HT1080 (cell line): ENCODE measurements at regions not wholly inside any gene's neighbourhood (a gene's known extent, or its start where the extent isn't known, plus 50 kb on each side); places are given as distances from the start of the nearest gene placed in this dataset.

Experiments used
- DNase-seq: peaks from one replicate; pipeline ENCODE4 v3.0.0-alpha.2; 2015; ENCODE audit warnings: low read depth

DNA sequence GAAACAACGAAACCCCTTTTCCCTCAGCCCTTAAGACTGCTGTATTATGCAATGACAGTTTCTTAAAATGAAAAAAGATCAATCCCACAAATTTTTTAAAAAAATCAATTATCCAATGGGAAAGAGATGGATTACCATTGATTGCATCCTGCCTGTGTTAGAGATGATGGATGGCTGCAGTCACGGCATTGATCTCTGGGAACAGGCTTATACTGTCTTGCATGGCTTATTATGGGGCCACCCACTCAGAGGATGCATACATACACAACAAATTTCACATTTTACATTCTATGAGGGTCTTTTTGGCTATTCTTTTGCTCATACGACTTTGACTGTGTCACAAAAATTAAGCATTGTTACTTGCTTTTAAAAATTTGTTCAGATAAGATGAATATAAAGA, 724.3 kb downstream of the HDGFL1 start:
- DNase-seq: no peak

- DNase-seq: no peak
These were observed 732.2 kb downstream of the HDGFL1 start for GRCh38 chr6:23301556-23301955.

DNA sequence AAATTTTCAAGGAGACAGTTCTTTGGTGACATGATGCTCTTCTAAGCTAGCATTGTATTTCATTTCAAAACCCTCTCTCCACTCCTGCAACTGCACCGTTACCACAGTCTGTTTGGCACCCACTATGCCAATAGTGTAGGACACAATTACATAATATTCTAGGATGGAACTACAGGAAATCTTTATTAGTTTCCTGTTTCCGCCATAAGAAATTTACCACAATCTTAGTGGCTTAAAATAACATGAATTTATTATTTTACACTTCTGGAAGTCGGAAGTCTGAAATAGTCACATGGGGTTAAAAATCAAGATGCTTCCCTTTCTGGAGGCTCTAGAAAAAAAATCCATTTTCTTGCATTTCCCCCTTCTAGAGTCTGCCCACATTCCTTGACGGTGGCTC, 733.1 kb downstream of the HDGFL1 start:
- no peak for DNase-seq

- DNase-seq: no peak
These were observed 736.1 kb downstream of the HDGFL1 start for GRCh38 chr6:23305325-23305943.

- no peak for DNase-seq
These were observed 737.0 kb downstream of the HDGFL1 start for GRCh38 chr6:23306251-23306950.

DNA sequence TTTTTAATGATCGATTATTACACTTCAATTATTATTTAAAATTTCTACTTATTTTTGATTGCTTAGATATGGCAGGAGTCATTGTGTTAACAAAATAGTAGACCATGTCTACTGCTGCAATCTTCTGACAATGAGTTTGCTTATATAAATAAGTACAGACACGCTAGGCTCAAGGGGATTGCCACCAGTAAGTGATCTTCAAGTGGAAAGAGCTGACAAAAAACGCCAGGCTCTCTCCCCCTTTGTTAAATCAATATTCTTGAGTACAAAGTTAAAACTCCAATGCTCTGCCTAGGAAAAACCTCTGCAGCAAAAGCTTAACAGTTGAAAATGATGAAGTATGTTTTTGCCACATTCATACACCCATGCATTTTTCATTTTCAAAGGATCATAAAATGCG, 738.1 kb downstream of the HDGFL1 start:
- DNase-seq: no peak

DNA sequence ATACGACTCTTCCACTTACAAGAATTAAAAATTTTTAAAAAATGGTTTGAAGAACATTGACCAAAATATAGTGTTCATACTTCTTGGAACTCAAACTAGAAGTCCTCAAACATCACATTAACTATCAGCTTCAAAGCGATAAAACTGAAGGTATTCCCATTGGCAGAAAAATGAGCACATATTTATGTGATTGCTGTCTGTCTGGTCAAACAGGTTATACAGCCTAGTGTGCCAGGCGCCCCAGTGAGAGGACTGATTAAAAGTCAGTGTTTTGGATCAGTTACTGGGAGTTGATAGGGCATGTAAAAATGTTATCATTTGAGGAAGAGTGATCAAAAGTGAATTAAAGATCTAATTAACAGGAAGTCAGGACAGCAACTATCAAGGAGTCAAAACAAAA, 738.8 kb downstream of the HDGFL1 start:
- no peak for DNase-seq

GRCh38 chr6:23311211-23311610, 741.8 kb downstream of the HDGFL1 start:
- DNase-seq: no peak

DNA sequence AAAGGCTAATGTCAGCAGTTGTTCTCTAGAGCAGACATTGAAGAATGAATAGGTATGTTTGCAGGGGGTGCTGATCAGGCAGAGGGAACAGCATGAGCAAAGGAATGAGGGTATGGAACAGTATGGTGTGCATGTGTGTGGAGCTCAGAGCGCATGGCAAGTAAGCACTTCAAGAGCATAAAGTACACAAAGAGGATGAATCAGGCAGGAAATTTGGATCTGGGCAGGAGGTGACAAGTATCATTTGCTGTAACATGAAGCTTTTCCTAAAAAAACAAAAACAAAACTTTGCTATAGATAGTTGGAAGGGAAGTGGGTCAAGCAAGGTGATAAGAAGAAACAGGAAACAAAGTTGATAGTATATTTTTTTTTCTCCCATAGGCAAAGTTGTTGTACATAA, 746.8 kb downstream of the HDGFL1 start:
- DNase-seq: peak; percentile 17

- no peak for DNase-seq
These were observed 747.6 kb downstream of the HDGFL1 start for GRCh38 chr6:23316931-23317330.

DNA sequence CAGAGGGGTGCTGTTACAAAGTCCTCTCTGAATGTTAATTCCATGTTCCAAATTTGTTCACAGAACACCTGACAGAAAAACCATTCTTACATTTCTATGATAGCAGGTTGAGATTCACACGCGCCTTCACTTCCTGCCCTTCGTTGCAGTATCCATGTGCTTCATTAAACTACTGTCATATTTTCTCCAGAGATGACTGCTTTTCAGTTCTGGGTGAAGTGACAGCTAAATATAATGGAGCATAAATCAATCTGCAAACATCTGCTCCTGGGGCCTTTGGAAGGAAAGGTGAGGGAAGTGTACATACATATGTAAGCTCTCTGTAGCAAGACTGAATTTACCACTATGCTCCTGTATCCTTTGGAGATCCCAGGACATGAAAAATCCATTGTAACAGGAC, 750.2 kb downstream of the HDGFL1 start:
- DNase-seq: no peak

- no peak for DNase-seq
These were observed 751.2 kb downstream of the HDGFL1 start for GRCh38 chr6:23320471-23321015.

DNA sequence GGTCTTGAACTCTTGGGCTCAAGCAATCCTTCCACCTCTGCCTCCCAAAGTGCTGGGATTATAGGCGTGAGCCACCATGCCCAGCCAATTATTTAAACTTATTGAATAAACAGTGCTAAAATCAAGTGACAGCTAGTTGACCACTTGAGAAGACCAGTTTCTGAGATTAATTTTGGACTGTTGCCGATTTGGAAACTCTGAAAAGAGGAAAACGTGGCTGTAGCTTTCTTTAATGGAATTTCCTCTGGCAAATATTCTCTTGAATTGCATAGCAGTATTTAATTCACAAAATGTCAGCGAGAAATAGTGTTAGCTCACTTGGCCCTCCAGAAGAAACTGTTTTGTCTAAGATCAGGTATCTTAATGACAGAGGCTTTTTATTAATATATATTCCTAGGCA, 754.5 kb downstream of the HDGFL1 start:
- DNase-seq: no peak

DNA sequence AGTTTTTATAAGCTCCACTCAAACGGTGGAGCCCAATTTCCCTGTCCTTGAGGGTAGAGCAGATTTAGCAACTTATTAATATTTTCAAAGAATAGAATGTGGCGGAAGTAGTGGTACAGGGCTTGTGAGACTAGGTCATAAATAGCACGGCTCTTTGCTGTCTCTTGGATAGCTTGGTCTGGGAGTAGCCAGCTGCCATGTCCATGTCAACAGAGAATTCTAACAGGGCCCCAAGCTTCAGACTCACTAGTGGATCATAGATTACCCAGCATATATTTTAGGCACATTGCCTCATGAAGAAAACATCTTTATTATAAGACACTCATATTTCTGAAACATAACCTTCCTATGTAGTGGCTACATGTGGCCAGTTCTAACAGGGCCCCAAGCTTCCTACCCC, 755.7 kb downstream of the HDGFL1 start:
- DNase-seq: no peak

- DNase-seq: no peak
These were observed 758.3 kb downstream of the HDGFL1 start for GRCh38 chr6:23327621-23328020.

GRCh38 chr6:23329086-23329485, 759.7 kb downstream of the HDGFL1 start:
- no peak for DNase-seq

GRCh38 chr6:23330632-23331031, 761.3 kb downstream of the HDGFL1 start:
- no peak for DNase-seq

DNA sequence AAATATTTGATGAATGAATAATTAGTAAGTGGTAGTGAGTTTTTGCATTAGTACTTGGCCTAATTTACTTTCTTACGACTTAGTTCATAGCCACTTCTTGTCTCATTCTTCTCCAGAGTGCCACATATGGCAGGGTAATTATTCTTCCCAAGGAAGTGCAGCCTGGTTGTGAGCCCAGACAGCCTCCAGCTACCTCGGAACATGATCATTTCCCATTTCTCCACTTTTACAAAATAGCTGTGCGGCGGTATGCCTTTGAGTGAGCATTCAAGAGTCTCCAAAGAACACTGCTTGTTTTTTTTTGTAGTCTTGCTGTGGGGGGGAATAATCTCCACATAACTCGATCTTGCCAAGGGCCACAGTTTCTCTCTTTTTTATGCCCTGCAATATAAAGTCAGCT, 765.0 kb downstream of the HDGFL1 start:
- DNase-seq: no peak

DNA sequence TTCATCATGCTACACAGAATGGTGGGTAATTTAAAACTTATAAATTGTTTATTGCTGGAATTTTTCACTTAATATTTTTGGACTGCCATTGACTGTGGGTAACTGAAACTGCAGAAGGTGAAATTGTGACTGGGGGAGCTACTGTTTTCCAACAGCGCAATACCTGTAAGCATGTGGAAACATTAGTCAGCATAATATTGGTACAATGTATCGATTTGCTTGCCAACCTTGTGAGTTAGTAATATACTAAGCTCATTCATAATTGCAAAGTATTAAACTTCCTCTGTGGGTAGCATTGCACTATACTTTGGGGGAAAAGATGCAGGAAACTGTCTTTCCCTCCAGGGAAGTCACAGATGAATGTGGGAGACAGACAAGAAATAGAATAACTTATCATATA, 766.5 kb downstream of the HDGFL1 start:
- DNase-seq: no peak

DNA sequence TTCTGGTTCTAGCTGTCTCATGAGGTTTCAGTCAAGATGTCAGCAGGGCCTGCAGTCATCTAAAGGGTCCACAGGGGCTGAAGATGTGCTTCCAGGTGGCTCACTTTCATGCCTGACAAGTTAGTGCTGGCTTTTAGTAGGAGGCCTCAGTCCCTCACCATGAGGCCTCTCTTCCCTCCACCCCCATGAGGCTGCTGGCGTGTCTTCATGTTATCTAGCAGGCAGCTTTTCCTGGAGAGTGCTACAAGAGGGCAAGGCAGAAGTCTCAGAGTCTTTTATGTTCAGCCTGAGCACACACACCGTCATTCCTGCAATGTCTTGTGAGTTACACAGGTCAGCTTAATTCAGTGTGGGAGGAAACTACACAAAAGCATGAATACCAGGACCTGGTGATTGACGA, 769.9 kb downstream of the HDGFL1 start:
- no peak for DNase-seq

DNA sequence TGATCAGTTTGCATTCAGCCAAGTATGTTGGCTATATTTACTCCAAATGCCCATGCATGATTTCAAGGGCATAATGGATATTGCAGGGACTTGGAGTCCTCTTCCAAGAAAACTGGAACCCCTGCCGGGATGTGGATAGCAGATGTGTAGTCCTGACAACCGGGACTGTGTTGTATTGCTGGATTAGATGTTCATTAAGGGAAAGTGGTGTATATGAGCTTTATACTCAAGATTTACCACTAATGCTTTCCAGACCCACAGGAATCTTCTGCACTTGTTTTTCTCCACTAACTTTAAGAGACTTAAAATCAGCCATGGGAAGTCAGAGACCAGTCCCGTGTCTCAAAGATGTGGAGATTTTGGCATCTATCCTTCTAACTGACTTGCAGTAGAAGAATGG, 770.9 kb downstream of the HDGFL1 start:
- no peak for DNase-seq

DNA sequence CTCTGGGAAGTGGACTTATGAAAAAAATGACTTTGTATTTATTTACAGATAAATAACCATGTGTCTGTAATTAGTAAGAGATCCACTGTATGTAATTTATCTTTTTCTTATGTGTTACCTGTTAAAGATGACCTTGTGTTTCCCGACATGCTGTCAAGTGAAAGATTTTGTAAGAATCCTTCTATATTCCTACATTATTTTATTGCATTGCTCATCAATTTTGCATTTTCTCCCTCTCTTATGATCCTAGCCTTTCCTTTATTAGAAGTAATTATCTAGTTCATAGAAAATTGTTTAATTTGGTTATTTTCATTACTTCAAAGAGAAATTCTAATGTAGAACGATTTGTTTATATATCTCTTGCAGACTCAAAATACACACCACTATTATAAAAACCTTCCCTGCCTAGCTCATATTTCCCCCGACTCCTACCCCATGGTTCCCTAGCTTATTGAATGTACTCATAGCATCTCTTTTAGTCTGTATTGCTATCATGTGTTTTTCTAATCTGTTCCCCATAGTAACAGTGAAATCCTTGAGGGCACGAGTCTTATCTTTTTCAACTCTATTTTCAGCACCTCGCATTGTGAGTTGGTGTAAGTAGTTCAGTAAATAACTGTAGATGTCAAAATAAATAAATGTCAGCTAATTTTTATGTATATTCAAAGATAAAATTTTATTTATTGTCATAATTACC, 774.4 kb downstream of the HDGFL1 start:
- DNase-seq: no peak

GRCh38 chr6:23348185-23348584, 777.8 kb upstream of the NRSN1 start:
- no peak for DNase-seq
